GM19023 (cell line): ENCODE measurements at regions not wholly inside any gene's neighbourhood (a gene's known extent, or its start where the extent isn't known, plus 50 kb on each side); places are given as distances from the start of the nearest gene placed in this dataset.
A peak's percentile ranks its signal among the peaks of the same experiment; 100 is the strongest.

Source experiments
- ATAC-seq: cut with Tn5 transposase; IDR thresholded peaks from one replicate; pipeline ENCODE4 v1.9.1; 2021; ENCODE audit warnings: mild to moderate bottlenecking, moderate library complexity; ENCODE audit not compliant: unreplicated experiment

DNA sequence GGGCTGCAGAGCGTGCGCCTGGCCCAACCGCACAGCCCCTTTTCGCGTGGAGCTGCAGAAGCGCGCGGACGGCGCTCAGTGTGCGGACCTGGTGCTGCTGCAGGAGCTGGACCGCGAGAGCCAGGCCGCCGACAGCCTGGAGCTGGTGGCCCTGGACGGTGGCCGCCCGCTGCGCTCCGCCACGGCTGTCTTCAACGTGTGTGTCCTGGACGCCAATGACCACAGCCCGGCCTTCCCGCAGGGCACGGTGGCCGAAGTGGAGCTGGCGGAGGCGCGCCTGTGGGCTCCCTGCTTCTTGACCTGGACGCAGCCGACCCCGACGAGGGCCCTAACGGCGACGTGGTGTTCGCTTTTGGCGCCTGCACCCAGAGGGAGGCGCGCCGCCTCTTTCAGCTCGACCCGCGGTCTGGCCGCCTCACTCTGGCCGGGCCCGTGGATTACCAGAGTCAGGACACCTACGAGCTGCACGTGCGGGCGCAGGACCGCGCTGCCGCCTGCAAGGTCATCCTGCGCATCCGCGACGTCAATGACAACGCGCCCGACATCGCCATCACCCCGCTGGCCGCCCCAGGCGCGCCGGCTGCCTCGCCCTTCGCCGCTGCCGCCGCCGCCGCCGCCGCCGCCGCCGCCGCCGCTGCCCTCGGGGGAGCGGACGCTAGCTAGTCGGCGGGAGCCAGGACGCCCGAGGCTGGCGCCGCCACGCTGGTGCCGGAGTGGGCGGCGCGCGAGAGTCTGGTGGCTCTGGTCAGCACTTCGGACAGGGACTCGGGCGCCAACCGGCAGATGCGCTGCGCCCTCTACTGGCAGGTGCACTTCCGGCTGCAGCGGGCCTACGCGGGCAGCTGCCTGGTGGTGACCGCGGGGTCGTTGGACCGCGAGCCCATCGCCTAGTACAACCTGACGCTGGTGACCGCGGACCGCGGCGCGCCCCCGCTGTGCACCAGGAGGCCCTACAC, 172.2 kb downstream of the OLFM4 start:
- ATAC-seq = no peak

- no peak for ATAC-seq
Measured at GRCh38 chr13:53201454-53202225, 173.0 kb downstream of the OLFM4 start.

DNA sequence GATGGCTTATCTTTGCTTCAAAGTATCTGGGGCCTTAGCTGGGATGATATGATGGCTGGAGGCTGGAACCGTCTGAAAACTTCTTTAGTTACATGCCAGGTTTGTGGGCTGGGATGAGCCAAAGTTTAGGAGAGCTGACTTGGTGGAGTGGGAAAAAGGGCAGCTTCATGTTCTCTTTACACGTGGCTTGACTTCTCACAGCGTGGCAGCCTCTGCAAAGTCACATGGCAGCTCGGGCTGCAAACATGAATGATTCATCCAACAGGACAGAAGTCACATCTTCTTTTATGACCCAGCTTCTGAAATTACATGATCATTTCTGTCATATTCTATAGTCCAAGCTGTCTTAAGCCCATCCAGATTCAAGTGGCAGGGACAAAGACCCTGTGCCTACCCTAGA, 176.0 kb downstream of the OLFM4 start:
- no peak for ATAC-seq

- no peak for ATAC-seq
Measured at GRCh38 chr13:53206455-53206854, 177.8 kb downstream of the OLFM4 start.

DNA sequence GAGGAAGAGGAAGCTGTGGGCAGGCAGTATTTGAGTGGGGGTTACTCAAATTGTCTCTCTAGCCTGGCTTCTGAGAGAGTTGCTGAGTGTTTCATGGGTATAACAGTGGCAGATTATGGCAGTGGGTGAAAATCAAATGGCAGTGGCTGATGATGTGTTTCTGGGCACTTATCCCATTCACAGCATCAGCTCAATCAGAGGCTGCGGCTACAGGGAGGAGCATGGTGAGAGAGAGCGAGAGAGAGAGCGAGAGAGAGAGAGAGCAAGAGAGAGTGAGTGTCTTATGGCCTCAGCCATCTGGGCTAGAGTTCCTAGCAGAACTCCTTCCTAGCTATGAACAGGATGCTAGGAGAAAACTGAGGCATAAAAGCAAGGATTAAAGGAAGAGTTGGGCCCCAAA, 178.9 kb downstream of the OLFM4 start:
- no peak for ATAC-seq

DNA sequence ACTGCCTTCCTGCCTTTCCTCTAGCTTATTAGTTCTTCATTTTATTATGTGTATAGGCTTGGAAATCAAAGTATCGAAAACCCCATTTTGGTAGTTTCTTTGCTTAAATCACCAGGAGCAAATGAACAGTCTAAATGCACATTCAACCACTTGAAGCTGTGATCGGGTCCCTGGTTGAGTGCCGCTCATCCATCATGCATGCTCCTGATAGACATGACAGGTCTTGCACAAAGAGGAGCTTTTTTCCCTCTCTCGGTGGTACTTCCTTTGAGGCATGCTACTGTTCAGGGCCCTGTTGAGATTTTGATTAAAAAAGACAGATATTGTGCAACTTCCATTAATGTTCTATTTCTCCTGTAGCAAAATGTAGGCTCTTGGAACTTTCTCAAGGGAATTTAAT, 185.8 kb downstream of the OLFM4 start:
- no peak for ATAC-seq

- ATAC-seq = no peak
Measured at GRCh38 chr13:53215563-53215962, 186.9 kb downstream of the OLFM4 start.

- no peak for ATAC-seq
Measured at GRCh38 chr13:53216773-53217172, 188.2 kb downstream of the OLFM4 start.

- ATAC-seq = no peak
Measured at GRCh38 chr13:53217194-53217593, 188.6 kb downstream of the OLFM4 start.

GRCh38 chr13:53220038-53220437, 191.4 kb downstream of the OLFM4 start:
- ATAC-seq = no peak

- ATAC-seq = no peak
Measured at GRCh38 chr13:53237696-53238095, 209.1 kb downstream of the OLFM4 start.

DNA sequence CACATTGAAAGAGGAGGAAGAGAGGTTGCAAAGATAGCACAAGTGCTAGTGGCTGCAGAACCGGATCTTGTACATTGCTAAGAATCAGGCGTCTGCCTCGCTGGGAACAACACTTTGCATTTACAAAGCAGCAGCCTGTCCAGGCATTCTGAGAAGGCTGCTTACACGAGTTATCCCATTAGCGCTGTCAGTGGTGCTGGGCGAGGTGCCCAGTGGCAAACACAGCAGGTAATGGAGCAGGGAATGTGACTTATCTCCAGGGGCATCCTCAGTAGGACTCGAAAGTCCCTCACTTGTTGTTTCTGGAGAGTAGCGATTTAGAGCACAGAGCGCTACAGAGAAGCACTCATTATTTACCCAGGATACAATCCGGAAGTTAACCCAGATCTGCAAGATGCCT, 209.6 kb downstream of the OLFM4 start:
- ATAC-seq = no peak

- ATAC-seq = no peak
Measured at GRCh38 chr13:53240401-53241025, 211.9 kb downstream of the OLFM4 start.

- ATAC-seq = no peak
Measured at GRCh38 chr13:53241891-53242348, 213.3 kb downstream of the OLFM4 start.

DNA sequence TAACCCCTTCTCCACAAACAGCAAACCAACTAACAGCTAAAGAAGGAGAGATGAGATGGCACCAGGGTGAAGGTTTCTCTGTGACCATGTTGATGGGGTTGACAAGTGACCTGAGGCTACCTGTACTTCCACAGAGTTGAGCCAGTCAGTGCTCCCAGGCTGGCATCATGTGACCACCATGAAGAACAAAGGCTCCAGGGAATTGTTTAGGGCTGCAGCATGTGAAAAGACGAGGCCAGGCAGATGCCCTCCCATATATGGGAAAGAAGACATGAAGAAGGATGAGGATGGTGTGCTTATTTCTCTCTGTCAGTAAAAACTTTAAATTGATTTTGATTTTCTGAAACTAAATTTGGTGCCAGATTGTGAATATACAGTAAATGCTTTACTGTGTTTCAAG, 220.6 kb downstream of the OLFM4 start:
- ATAC-seq = no peak

- ATAC-seq = peak; percentile 85
Measured at GRCh38 chr13:53250272-53250875, 221.8 kb downstream of the OLFM4 start.

- ATAC-seq = no peak
Measured at GRCh38 chr13:53250977-53251376, 222.4 kb downstream of the OLFM4 start.

DNA sequence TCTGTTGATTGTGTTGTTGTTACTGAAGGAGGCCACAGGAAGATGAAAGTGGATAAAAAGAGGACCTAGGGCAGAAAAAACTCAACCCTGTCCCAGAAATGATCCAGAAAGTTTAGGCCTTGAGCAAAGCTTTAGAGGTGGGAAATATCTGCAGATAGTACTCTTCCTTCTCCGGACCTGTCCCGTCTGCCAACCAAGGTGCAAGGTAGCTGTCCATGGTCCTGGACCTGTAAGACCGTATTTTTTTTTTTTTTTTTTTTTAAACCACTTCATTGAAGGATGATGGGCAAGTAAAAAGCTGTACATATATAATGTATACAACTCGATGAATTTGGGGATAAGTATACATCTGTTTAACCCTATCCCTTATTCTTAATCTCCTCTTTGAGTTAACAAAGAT, 225.9 kb downstream of the OLFM4 start:
- no peak for ATAC-seq

DNA sequence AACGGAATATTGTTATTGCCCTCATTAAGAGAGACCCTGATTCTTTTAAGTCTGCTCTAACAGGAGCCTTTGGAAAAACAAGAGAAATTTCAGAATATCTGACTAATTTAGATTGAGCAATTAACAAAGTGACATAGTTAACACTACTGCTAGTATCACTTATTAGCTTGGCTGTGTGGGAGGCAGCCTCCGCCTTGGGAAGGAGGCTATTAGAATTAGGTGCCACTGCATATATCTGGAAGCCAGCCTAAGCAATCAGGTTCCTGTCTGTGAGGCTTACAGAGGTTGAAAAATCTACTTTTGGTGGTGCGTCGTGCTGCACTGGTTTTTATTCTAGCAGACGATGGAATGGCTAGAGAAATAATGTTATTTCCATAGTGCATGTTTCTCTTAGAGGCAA, 227.2 kb downstream of the OLFM4 start:
- no peak for ATAC-seq

- no peak for ATAC-seq
Measured at GRCh38 chr13:53260594-53260993, 232.0 kb downstream of the OLFM4 start.

GRCh38 chr13:53264751-53265385, 236.3 kb downstream of the OLFM4 start:
- ATAC-seq = no peak
